Esophagus squamous epithelium (tissue), 5 donors: ENCODE measurements at regions not wholly inside any gene's neighbourhood (a gene's known extent, or its start where the extent isn't known, plus 50 kb on each side); places are given as distances from the start of the nearest gene placed in this dataset.

Source experiments
- DNase-seq: peaks from one replicate; lab custom pipeline; 2025; lab: John Stamatoyannopoulos, UW
- H3K27ac ChIP-seq, 4 donors: fragments of 200-600 bp; sonication (generic); one replicate each; pipeline ENCODE4 v1.5.1; 2016 to 2019; ENCODE audit warnings: mild to moderate bottlenecking in 1 of 4
- H3K27me3 ChIP-seq, 4 donors: fragments of 200-600 bp; sonication (generic); 1 replicate in 3 of 4; 2 replicates in 1 of 4; pipeline versions ENCODE4 v1.5.1 to v1.6.0; 2017 to 2021; ENCODE audit warnings: antibody characterized with exemption in 1 of 4
- H3K36me3 ChIP-seq, 3 donors: fragments of 200-600 bp; sonication (generic); one replicate each; pipeline ENCODE4 v1.5.1; 2016 to 2019
- H3K4me1 ChIP-seq, 3 donors: fragments of 200-600 bp; sonication (generic); one replicate each; pipeline ENCODE4 v1.5.1; 2017 to 2019
- H3K4me3 ChIP-seq, 4 donors: fragments of 200-600 bp; sonication (generic); 1 replicate in 3 of 4; 2 replicates in 1 of 4; pipeline ENCODE4 v1.5.1; 2016 to 2019; ENCODE audit warnings: mild to moderate bottlenecking in 2 of 4, moderate library complexity in 1 of 4
- H3K9me3 ChIP-seq, 3 donors: fragments of 200-600 bp; sonication (generic); one replicate each; pipeline ENCODE4 v1.5.1; 2016 to 2019
- CTCF ChIP-seq, 6 experiments: fragments of 450-650 bp in 4 of 6; fragments of 200-600 bp in 2 of 6; sonication (generic) in 2 of 6; IDR thresholded peaks; one replicate each; pipeline ENCODE4 v1.5.1; 2016 to 2019; ENCODE audit warnings: antibody characterized with exemption in 6 of 6, mild to moderate bottlenecking in 4 of 6, moderate library complexity in 4 of 6
- POLR2A ChIP-seq, 4 donors: fragments of 450-650 bp; IDR thresholded peaks; one replicate each; pipeline ENCODE4 v1.6.1; 2017; ENCODE audit warnings: antibody characterized with exemption in 4 of 4, mild to moderate bottlenecking in 4 of 4, moderate library complexity in 3 of 4
- WGBS, 2 donors: methylation state at CpG; one replicate each; pipeline ENCODE4 v1.1.5; 2018; 5-methylcytosine and 5-hydroxymethylcytosine counted together
- intact Hi-C: fragments of 100-400 bp; cut with DNase I; formaldehyde crosslinking; loops from one replicate; pipeline ENCODE4 v1.15.0; 2022
- donor health status: DM: yes; HTN: yes; CAD: no.

GRCh38 chr5:165163861-165164260, 1658.4 kb downstream of the MAT2B start:
- Histone ChIP-seq H3K27me3 (no peaks in the 10 kb centered on the region), H3K4me1 (no peaks in the 10 kb centered on the region), H3K9me3 (no peaks in the 10 kb centered on the region), H3K4me3 (no peak overlapping the region), H3K36me3 (no peaks in the 10 kb centered on the region), H3K27ac (no peak overlapping the region)
- TF ChIP-seq CTCF (IDR thresholded peaks at IDR 0.05) (no peak), POLR2A (IDR thresholded peaks at IDR 0.05) (no peak)
- WGBS, 2 donors: 31 to 39% methylated on average over 2 of the region's 2 CpGs
- intact Hi-C loops: no loop called here
- no peak for DNase-seq

- TF ChIP-seq CTCF (IDR thresholded peaks at IDR 0.05) (no peak), POLR2A (IDR thresholded peaks at IDR 0.05) (no peak)
- Histone ChIP-seq H3K9me3 (no peaks in the 10 kb centered on the region), H3K4me1 (no peaks in the 10 kb centered on the region), H3K36me3 (no peaks in the 10 kb centered on the region), H3K27me3 (no peaks in the 10 kb centered on the region), H3K27ac (no peak overlapping the region), H3K4me3 (no peak overlapping the region)
- no peak for DNase-seq
- intact Hi-C loops: no loop called here
- 63 to 65% methylated on average over 2 of the region's 2 CpGs for WGBS, 2 donors
Observed at GRCh38 chr5:165173651-165174050, 1668.2 kb downstream of the MAT2B start.

- 29 to 36% methylated on average over 2 of the region's 2 CpGs for WGBS, 2 donors
- H3K9me3 ChIP-seq: no peaks in the 10 kb centered on the region
- no peaks in the 10 kb centered on the region for H3K27me3 ChIP-seq
- H3K4me1 ChIP-seq: no peaks in the 10 kb centered on the region
- DNase-seq: no peak
- no peak for TF ChIP-seq CTCF (IDR thresholded peaks at IDR 0.05)
- no peak for TF ChIP-seq POLR2A (IDR thresholded peaks at IDR 0.05)
- no peak overlapping the region for H3K27ac ChIP-seq
- intact Hi-C loops: no loop called here
- no peak overlapping the region for H3K4me3 ChIP-seq
- H3K36me3 ChIP-seq: no peaks in the 10 kb centered on the region
Observed at GRCh38 chr5:165175041-165175440, 1669.6 kb downstream of the MAT2B start.

GRCh38 chr5:165184183-165184582, 1678.8 kb downstream of the MAT2B start:
- Histone ChIP-seq H3K27ac (no peak overlapping the region), H3K36me3 (no peaks in the 10 kb centered on the region), H3K4me3 (no peak overlapping the region), H3K4me1 (no peaks in the 10 kb centered on the region), H3K9me3 (peaks cover 0 to 18% (median 4%) of the 10 kb centered on the region in 3 donors), H3K27me3 (no peaks in the 10 kb centered on the region)
- 80 to 90% methylated on average over 1 to 2 of the region's 2 CpGs for WGBS, 2 donors
- no peak for DNase-seq
- TF ChIP-seq POLR2A (IDR thresholded peaks at IDR 0.05) (no peak), CTCF (IDR thresholded peaks at IDR 0.05) (no peak)
- intact Hi-C loops: no loop called here

GRCh38 chr5:165185716-165186115, 1680.3 kb downstream of the MAT2B start:
- H3K4me1 ChIP-seq: no peaks in the 10 kb centered on the region
- TF ChIP-seq CTCF (IDR thresholded peaks at IDR 0.05) (no peak), POLR2A (IDR thresholded peaks at IDR 0.05) (no peak)
- WGBS, 2 donors: 79 to 85% methylated on average over 2 of the region's 2 CpGs
- no peaks in the 10 kb centered on the region for H3K27me3 ChIP-seq
- H3K27ac ChIP-seq: no peak overlapping the region
- intact Hi-C loops: no loop called here
- peaks cover 0 to 18% (median 4%) of the 10 kb centered on the region in 3 donors for H3K9me3 ChIP-seq
- no peak for DNase-seq
- no peak overlapping the region for H3K4me3 ChIP-seq
- no peaks in the 10 kb centered on the region for H3K36me3 ChIP-seq
